GM23338 (cell line): ENCODE measurements at regions not wholly inside any gene's neighbourhood (a gene's known extent, or its start where the extent isn't known, plus 50 kb on each side); places are given as distances from the start of the nearest gene placed in this dataset.

ENCODE experiments used
- ATAC-seq: fragments of 200-7000 bp; cut with Tn5 transposase; 3 replicates; pipeline ENCODE4 v1.9.1; 2020
- DNase-seq: peaks from one replicate; pipeline ENCODE4 v3.0.0-alpha.2; 2015; ENCODE audit warnings: low spot score
- H2AFZ ChIP-seq: fragments of 200-600 bp; sonication (generic); 2 replicates; pipeline ENCODE4 v1.8.0; 2016; ENCODE audit warnings: antibody characterized with exemption, mild to moderate bottlenecking, moderate library complexity
- H3F3A ChIP-seq: fragments of 200-600 bp; sonication (generic); replicated peaks from 2 replicates; pipeline ENCODE4 v1.8.0; 2017; ENCODE audit warnings: antibody characterized with exemption, mixed run types, low read depth
- H3K27ac ChIP-seq: fragments of 200-600 bp; sonication (generic); 2 replicates; pipeline ENCODE4 v1.6.1; 2016; ENCODE audit warnings: low read depth
- H3K27me3 ChIP-seq: fragments of 200-600 bp; sonication (generic); 2 replicates; pipeline ENCODE4 v1.8.0; 2016; ENCODE audit warnings: mild to moderate bottlenecking, mixed run types, moderate library complexity; ENCODE audit not compliant: insufficient read depth
- H3K36me3 ChIP-seq: fragments of 200-600 bp; sonication (generic); 2 replicates; pipeline ENCODE4 v1.8.0; 2016; ENCODE audit warnings: mild to moderate bottlenecking; ENCODE audit not compliant: insufficient read depth
- H3K4me1 ChIP-seq: fragments of 200-600 bp; sonication (generic); 2 replicates; pipeline ENCODE4 v1.8.0; 2016; ENCODE audit warnings: mild to moderate bottlenecking, moderate library complexity; ENCODE audit not compliant: insufficient read depth
- H3K4me2 ChIP-seq: fragments of 200-600 bp; sonication (generic); 2 replicates; pipeline ENCODE4 v1.7.1; 2017; ENCODE audit warnings: mixed run types
- H3K4me3 ChIP-seq: fragments of 200-600 bp; sonication (generic); 2 replicates; pipeline ENCODE4 v1.6.1; 2016; ENCODE audit warnings: mixed run types
- H3K79me2 ChIP-seq: fragments of 200-600 bp; sonication (generic); replicated peaks from 2 replicates; pipeline ENCODE4 v1.8.0; 2017; ENCODE audit warnings: mild to moderate bottlenecking; ENCODE audit not compliant: insufficient read depth
- H3K9me2 ChIP-seq: fragments of 200-600 bp; sonication (generic); 2 replicates; pipeline ENCODE4 v1.8.0; 2017; ENCODE audit not compliant: insufficient read depth
- H4K20me1 ChIP-seq: fragments of 200-600 bp; sonication (generic); replicated peaks from 2 replicates; pipeline ENCODE4 v1.8.0; 2017; ENCODE audit warnings: mild to moderate bottlenecking; ENCODE audit not compliant: insufficient read depth
- H3K27ac Mint-ChIP-seq: 2 replicates; pipeline ENCODE4 v1.8.0; 2020; ENCODE audit warnings: inconsistent platforms, mild to moderate bottlenecking, moderate library complexity, mixed read lengths
- H3K27me3 Mint-ChIP-seq: 3 replicates; pipeline ENCODE4 v1.8.0; 2022; ENCODE audit warnings: low read depth, mild to moderate bottlenecking, moderate library complexity, mixed read lengths, inconsistent platforms; ENCODE audit not compliant: insufficient read depth, poor library complexity
- H3K36me3 Mint-ChIP-seq: 3 replicates; pipeline ENCODE4 v1.8.0; 2021; ENCODE audit warnings: low read depth, mild to moderate bottlenecking, inconsistent platforms, moderate library complexity, mixed read lengths
- H3K4me1 Mint-ChIP-seq: 3 replicates; pipeline ENCODE4 v1.8.0; 2020; ENCODE audit warnings: mild to moderate bottlenecking, inconsistent platforms, mixed read lengths
- H3K4me3 Mint-ChIP-seq: 3 replicates; pipeline ENCODE4 v1.8.0; 2021; ENCODE audit warnings: moderate library complexity, mild to moderate bottlenecking, inconsistent platforms, mixed read lengths
- H3K9me3 Mint-ChIP-seq: 3 replicates; pipeline ENCODE4 v1.8.0; 2020; ENCODE audit warnings: moderate library complexity, mild to moderate bottlenecking, inconsistent platforms, mixed read lengths
- CREB1 ChIP-seq: fragments of 250-450 bp; sonication (Bioruptor Pico); IDR thresholded peaks from 2 replicates; pipeline ENCODE4 v1.5.0; 2020; ENCODE audit warnings: low read depth, mild to moderate bottlenecking, moderate library complexity
- CTCF ChIP-seq, 2 experiments: fragments of 200-600 bp in 1 of 2; sonication (generic) in 1 of 2; conservative IDR thresholded peaks; 2 replicates each; pipeline versions ENCODE4 v1.5.1 to v1.6.1; 2016 to 2017; ENCODE audit warnings: antibody characterized with exemption in 2 of 2, low read depth in 2 of 2, mild to moderate bottlenecking in 2 of 2, moderate library complexity in 1 of 2
- ETS1 ChIP-seq: IDR thresholded peaks from 2 replicates; pipeline ENCODE4 v1.6.1; 2016; ENCODE audit warnings: antibody characterized with exemption
- EZH2 ChIP-seq: fragments of 200-600 bp; sonication (generic); IDR thresholded peaks from one replicate; pipeline ENCODE4 v1.8.0; 2017; ENCODE audit warnings: antibody characterized with exemption, mild to moderate bottlenecking, low read depth; ENCODE audit not compliant: unreplicated experiment
- EZH2phosphoT487 ChIP-seq: fragments of 200-600 bp; sonication (generic); IDR thresholded peaks from one replicate; pipeline ENCODE4 v1.8.1; 2018; ENCODE audit warnings: antibody characterized with exemption; ENCODE audit not compliant: unreplicated experiment
- JUNB ChIP-seq: IDR thresholded peaks from one replicate; pipeline ENCODE4 v1.6.1; 2016; ENCODE audit warnings: antibody characterized with exemption; ENCODE audit not compliant: unreplicated experiment
- NANOG ChIP-seq: IDR thresholded peaks from 2 replicates; pipeline ENCODE4 v1.6.1; 2016; ENCODE audit warnings: antibody characterized with exemption, borderline replicate concordance
- POLR2AphosphoS5 ChIP-seq: IDR thresholded peaks from 2 replicates; pipeline ENCODE4 v1.6.1; 2016; ENCODE audit warnings: antibody characterized with exemption, low read depth
- STAT1 ChIP-seq: IDR thresholded peaks from one replicate; pipeline ENCODE4 v1.6.1; 2016; ENCODE audit warnings: antibody characterized with exemption; ENCODE audit not compliant: unreplicated experiment
- ZNF114 ChIP-seq: fragments of 250-450 bp; sonication (Bioruptor Pico); IDR thresholded peaks from 2 replicates; pipeline ENCODE4 v1.5.0; 2020; ENCODE audit warnings: mild to moderate bottlenecking, moderate library complexity
- ZNF331 ChIP-seq: fragments of 250-450 bp; sonication (Bioruptor Pico); IDR thresholded peaks from 2 replicates; pipeline ENCODE4 v1.5.0; 2020; ENCODE audit warnings: low read depth, mild to moderate bottlenecking, moderate library complexity
- TF ChIP-seq, protein P1 (sequence below): fragments of 250-450 bp; sonication (Bioruptor Pico); IDR thresholded peaks from 2 replicates; pipeline ENCODE4 v1.5.0; 2020; ENCODE audit warnings: mild to moderate bottlenecking, moderate library complexity
- TF ChIP-seq, protein P2 (sequence below): IDR thresholded peaks from one replicate; pipeline ENCODE4 v1.6.1; 2018; ENCODE audit warnings: antibody characterized with exemption; ENCODE audit not compliant: unreplicated experiment

- TF ChIP-seq STAT1, result no peak
These were observed 559.6 kb upstream of the NRSN1 start (continued) for GRCh38 chr6:23566418-23566817.

DNA sequence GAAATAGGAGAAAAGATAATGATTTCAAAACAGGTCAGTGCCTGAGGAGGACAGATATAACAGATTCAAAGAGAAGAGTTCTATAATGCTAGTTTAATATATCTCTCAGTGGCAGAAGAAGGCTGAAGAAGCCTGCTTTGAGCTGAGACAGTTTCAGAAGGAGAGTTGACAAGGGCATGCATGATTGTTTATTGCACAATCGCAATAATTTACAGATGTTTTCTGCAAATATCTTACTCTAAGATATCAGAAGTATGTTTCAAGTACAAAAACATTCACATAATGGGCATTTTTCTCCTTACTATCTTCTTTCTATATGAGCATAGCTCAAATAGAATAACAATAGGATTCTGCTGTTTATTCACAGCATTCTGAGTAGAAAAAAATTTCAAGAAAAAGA, 557.7 kb upstream of the NRSN1 start:
- no peak overlapping the region for H3K27ac ChIP-seq
- no peaks in the 10 kb centered on the region for H3K36me3 ChIP-seq
- TF ChIP-seq JUNB (no peak), NANOG (no peak), ZNF331 (CRISPR knock-in tag) (no peak), ETS1 (no peak), EZH2 (no peak), EZH2phosphoT487 (no peak), CREB1 (CRISPR knock-in tag) (no peak), ZNF114 (CRISPR knock-in tag) (no peak), STAT1 (no peak), CTCF (conservative IDR thresholded peaks at IDR 0.05; ENCODE audit: low read depth in 2 of 2) (no peak), POLR2AphosphoS5 (no peak)
- TF ChIP-seq, protein P1, sequence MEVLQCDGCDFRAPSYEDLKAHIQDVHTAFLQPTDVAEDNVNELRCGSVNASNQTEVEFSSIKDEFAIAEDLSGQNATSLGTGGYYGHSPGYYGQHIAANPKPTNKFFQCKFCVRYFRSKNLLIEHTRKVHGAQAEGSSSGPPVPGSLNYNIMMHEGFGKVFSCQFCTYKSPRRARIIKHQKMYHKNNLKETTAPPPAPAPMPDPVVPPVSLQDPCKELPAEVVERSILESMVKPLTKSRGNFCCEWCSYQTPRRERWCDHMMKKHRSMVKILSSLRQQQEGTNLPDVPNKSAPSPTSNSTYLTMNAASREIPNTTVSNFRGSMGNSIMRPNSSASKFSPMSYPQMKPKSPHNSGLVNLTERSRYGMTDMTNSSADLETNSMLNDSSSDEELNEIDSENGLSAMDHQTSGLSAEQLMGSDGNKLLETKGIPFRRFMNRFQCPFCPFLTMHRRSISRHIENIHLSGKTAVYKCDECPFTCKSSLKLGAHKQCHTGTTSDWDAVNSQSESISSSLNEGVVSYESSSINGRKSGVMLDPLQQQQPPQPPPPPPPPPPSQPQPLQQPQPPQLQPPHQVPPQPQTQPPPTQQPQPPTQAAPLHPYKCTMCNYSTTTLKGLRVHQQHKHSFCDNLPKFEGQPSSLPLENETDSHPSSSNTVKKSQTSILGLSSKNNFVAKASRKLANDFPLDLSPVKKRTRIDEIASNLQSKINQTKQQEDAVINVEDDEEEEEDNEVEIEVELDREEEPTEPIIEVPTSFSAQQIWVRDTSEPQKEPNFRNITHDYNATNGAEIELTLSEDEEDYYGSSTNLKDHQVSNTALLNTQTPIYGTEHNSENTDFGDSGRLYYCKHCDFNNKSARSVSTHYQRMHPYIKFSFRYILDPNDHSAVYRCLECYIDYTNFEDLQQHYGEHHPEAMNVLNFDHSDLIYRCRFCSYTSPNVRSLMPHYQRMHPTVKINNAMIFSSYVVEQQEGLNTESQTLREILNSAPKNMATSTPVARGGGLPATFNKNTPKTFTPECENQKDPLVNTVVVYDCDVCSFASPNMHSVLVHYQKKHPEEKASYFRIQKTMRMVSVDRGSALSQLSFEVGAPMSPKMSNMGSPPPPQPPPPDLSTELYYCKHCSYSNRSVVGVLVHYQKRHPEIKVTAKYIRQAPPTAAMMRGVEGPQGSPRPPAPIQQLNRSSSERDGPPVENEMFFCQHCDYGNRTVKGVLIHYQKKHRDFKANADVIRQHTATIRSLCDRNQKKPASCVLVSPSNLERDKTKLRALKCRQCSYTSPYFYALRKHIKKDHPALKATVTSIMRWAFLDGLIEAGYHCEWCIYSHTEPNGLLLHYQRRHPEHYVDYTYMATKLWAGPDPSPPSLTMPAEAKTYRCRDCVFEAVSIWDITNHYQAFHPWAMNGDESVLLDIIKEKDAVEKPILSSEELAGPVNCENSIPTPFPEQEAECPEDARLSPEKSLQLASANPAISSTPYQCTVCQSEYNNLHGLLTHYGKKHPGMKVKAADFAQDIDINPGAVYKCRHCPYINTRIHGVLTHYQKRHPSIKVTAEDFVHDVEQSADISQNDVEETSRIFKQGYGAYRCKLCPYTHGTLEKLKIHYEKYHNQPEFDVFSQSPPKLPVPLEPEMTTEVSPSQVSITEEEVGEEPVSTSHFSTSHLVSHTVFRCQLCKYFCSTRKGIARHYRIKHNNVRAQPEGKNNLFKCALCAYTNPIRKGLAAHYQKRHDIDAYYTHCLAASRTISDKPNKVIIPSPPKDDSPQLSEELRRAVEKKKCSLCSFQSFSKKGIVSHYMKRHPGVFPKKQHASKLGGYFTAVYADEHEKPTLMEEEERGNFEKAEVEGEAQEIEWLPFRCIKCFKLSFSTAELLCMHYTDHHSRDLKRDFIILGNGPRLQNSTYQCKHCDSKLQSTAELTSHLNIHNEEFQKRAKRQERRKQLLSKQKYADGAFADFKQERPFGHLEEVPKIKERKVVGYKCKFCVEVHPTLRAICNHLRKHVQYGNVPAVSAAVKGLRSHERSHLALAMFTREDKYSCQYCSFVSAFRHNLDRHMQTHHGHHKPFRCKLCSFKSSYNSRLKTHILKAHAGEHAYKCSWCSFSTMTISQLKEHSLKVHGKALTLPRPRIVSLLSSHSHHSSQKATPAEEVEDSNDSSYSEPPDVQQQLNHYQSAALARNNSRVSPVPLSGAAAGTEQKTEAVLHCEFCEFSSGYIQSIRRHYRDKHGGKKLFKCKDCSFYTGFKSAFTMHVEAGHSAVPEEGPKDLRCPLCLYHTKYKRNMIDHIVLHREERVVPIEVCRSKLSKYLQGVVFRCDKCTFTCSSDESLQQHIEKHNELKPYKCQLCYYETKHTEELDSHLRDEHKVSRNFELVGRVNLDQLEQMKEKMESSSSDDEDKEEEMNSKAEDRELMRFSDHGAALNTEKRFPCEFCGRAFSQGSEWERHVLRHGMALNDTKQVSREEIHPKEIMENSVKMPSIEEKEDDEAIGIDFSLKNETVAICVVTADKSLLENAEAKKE, result no peak
- TF ChIP-seq, protein P2, sequence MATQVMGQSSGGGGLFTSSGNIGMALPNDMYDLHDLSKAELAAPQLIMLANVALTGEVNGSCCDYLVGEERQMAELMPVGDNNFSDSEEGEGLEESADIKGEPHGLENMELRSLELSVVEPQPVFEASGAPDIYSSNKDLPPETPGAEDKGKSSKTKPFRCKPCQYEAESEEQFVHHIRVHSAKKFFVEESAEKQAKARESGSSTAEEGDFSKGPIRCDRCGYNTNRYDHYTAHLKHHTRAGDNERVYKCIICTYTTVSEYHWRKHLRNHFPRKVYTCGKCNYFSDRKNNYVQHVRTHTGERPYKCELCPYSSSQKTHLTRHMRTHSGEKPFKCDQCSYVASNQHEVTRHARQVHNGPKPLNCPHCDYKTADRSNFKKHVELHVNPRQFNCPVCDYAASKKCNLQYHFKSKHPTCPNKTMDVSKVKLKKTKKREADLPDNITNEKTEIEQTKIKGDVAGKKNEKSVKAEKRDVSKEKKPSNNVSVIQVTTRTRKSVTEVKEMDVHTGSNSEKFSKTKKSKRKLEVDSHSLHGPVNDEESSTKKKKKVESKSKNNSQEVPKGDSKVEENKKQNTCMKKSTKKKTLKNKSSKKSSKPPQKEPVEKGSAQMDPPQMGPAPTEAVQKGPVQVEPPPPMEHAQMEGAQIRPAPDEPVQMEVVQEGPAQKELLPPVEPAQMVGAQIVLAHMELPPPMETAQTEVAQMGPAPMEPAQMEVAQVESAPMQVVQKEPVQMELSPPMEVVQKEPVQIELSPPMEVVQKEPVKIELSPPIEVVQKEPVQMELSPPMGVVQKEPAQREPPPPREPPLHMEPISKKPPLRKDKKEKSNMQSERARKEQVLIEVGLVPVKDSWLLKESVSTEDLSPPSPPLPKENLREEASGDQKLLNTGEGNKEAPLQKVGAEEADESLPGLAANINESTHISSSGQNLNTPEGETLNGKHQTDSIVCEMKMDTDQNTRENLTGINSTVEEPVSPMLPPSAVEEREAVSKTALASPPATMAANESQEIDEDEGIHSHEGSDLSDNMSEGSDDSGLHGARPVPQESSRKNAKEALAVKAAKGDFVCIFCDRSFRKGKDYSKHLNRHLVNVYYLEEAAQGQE, result no peak
- H3K27me3 Mint-ChIP-seq, result no peaks in the 10 kb centered on the region
- H3K4me1 Mint-ChIP-seq, result no peaks in the 10 kb centered on the region
- no peaks in the 10 kb centered on the region for H4K20me1 ChIP-seq
- no peak overlapping the region for H3K4me3 Mint-ChIP-seq
- H3K36me3 Mint-ChIP-seq, result no peaks in the 10 kb centered on the region
- no peaks in the 10 kb centered on the region for H3K4me1 ChIP-seq
- no peak overlapping the region for H3K27ac Mint-ChIP-seq
- no peak overlapping the region for H2AFZ ChIP-seq
- H3K4me3 ChIP-seq, result no peak overlapping the region
- H3K9me2 ChIP-seq, result peaks cover 13% of the 10 kb centered on the region; the same call in 1 of the 2 replicates
- DNase-seq, result no peak
- no peaks in the 10 kb centered on the region for H3K27me3 ChIP-seq
- no peaks in the 10 kb centered on the region for H3F3A ChIP-seq
- no peak overlapping the region for H3K4me2 ChIP-seq
- ATAC-seq, result no peak
- H3K9me3 Mint-ChIP-seq, result no peaks in the 10 kb centered on the region
- H3K79me2 ChIP-seq, result no peaks in the 10 kb centered on the region
